ENCODE measurements at regions not wholly inside any gene's neighbourhood (a gene's known extent, or its start where the extent isn't known, plus 50 kb on each side); places are given as distances from the start of the nearest gene placed in this dataset.

GRCh38 chr2:60649721-60650120, 96.3 kb upstream of the BCL11A start:
- Histone ChIP-seq H3K4me3 (ENCODE audit: low read depth, low read length) (no peak overlapping the region), H3K36me3 (ENCODE audit: control insufficient read depth in 2 of 2, insufficient read depth in 1 of 2, low read length in 2 of 2) (no peaks in the 10 kb centered on the region), H3K27ac (ENCODE audit: extremely low read depth, low read depth, low read length) (no peak overlapping the region), H3K9me3 (ENCODE audit: control insufficient read depth, insufficient read depth, low read depth, low read length) (no peaks in the 10 kb centered on the region), H3K4me1 (ENCODE audit: control insufficient read depth, insufficient read depth, low read length) (no peaks in the 10 kb centered on the region)
- TF ChIP-seq ZNF585B (tag by site-specific recombination; IDR thresholded peaks at IDR 0.05) (no peak), ZNF366 (tag by site-specific recombination; conservative IDR thresholded peaks at IDR 0.05) (peak; percentile 58)
- ChIA-PET POLR2A (no interaction called here), CTCF (interaction anchor here (1.0 kb wide), 1 partner anchor 27 kb away, joined by 3 read pairs; no protein-coding TSS in a partner anchor)

- Histone ChIP-seq H3K36me3 (ENCODE audit: control insufficient read depth in 2 of 2, insufficient read depth in 1 of 2, low read length in 2 of 2) (no peaks in the 10 kb centered on the region), H3K4me3 (ENCODE audit: low read depth, low read length) (no peak overlapping the region), H3K9me3 (ENCODE audit: control insufficient read depth, insufficient read depth, low read depth, low read length) (no peaks in the 10 kb centered on the region), H3K27ac (ENCODE audit: extremely low read depth, low read depth, low read length) (no peak overlapping the region), H3K4me1 (ENCODE audit: control insufficient read depth, insufficient read depth, low read length) (no peaks in the 10 kb centered on the region)
- POLR2A ChIA-PET = no interaction called here
- CTCF ChIA-PET = interaction anchor here (1.0 to 2.2 kb wide), 2 partner anchors 10 to 21 kb away, joined by 3 to 9 read pairs; no protein-coding TSS in a partner anchor
- no peak for TF ChIP-seq SP2 (tag by site-specific recombination; IDR thresholded peaks at IDR 0.05)
- no peak for TF ChIP-seq ZNF645 (tag by site-specific recombination; IDR thresholded peaks at IDR 0.05)
- no peak for TF ChIP-seq ZBTB10 (tag by site-specific recombination; IDR thresholded peaks at IDR 0.05)
- no peak for TF ChIP-seq GFI1B (tag by site-specific recombination; IDR thresholded peaks at IDR 0.05)
- no peak for TF ChIP-seq OSR2 (tag by site-specific recombination; IDR thresholded peaks at IDR 0.05)
- no peak for TF ChIP-seq ZNF362 (tag by site-specific recombination; IDR thresholded peaks at IDR 0.05)
- no peak for TF ChIP-seq PRDM6 (tag by site-specific recombination; IDR thresholded peaks at IDR 0.05)
- no peak for TF ChIP-seq ZNF19 (tag by site-specific recombination; IDR thresholded peaks at IDR 0.05; ENCODE audit: low read depth)
- TF ChIP-seq PRDM1 (tag by site-specific recombination; IDR thresholded peaks at IDR 0.05) = no peak
- no peak for TF ChIP-seq KLF17 (tag by site-specific recombination; IDR thresholded peaks at IDR 0.05)
- TF ChIP-seq KLF8 (tag by site-specific recombination; IDR thresholded peaks at IDR 0.05) = no peak
- no peak for TF ChIP-seq SETDB1 (IDR thresholded peaks at IDR 0.05; ENCODE audit: insufficient read length, low read length)
Measured at GRCh38 chr2:60652832-60653340, 99.4 kb upstream of the BCL11A start.

All from HEK293 (cell line).